HG03378 (cell line): ENCODE measurements at regions not wholly inside any gene's neighbourhood (a gene's known extent, or its start where the extent isn't known, plus 50 kb on each side); places are given as distances from the start of the nearest gene placed in this dataset.

Experiments
- ATAC-seq: cut with Tn5 transposase; IDR thresholded peaks from one replicate; pipeline ENCODE4 v1.9.1; 2021; ENCODE audit warnings: mild to moderate bottlenecking, moderate library complexity; ENCODE audit not compliant: unreplicated experiment

GRCh38 chr10:128877936-128878335 lies 589.1 kb upstream of the MGMT start:
- ATAC-seq, result no peak

GRCh38 chr10:128879030-128879429 lies 588.0 kb upstream of the MGMT start:
- ATAC-seq, result no peak

GRCh38 chr10:128879441-128880140 lies 587.5 kb upstream of the MGMT start:
- no peak for ATAC-seq

GRCh38 chr10:128880159-128880725 lies 586.8 kb upstream of the MGMT start:
- ATAC-seq, result no peak

GRCh38 chr10:128881086-128881485 lies 586.0 kb upstream of the MGMT start:
- ATAC-seq, result no peak

GRCh38 chr10:128883231-128884032 lies 583.6 kb upstream of the MGMT start:
- no peak for ATAC-seq

GRCh38 chr10:128884033-128884425 lies 583.0 kb upstream of the MGMT start:
- no peak for ATAC-seq

- no peak for ATAC-seq
Measured at GRCh38 chr10:128884496-128885072, 582.5 kb upstream of the MGMT start.

GRCh38 chr10:128885573-128886555 lies 581.2 kb upstream of the MGMT start:
- ATAC-seq, result no peak

GRCh38 chr10:128887856-128888255 lies 579.2 kb upstream of the MGMT start:
- no peak for ATAC-seq

GRCh38 chr10:128892005-128892404 lies 575.0 kb upstream of the MGMT start:
- ATAC-seq, result no peak

GRCh38 chr10:128894641-128895040 lies 572.4 kb upstream of the MGMT start:
- ATAC-seq, result no peak

GRCh38 chr10:128895473-128895872 lies 571.6 kb upstream of the MGMT start:
- ATAC-seq, result no peak

GRCh38 chr10:128896116-128896795 lies 570.8 kb upstream of the MGMT start:
- ATAC-seq, result no peak

- no peak for ATAC-seq
Measured at GRCh38 chr10:128896963-128897362, 570.1 kb upstream of the MGMT start.

GRCh38 chr10:128897401-128898129 lies 569.5 kb upstream of the MGMT start:
- ATAC-seq, result no peak

GRCh38 chr10:128898133-128898915 lies 568.7 kb upstream of the MGMT start:
- no peak for ATAC-seq

- no peak for ATAC-seq
Measured at GRCh38 chr10:128898916-128899195, 568.2 kb upstream of the MGMT start.

- no peak for ATAC-seq
Measured at GRCh38 chr10:128900456-128900855, 566.6 kb upstream of the MGMT start.
